ENCODE measurements at regions not wholly inside any gene's neighbourhood (a gene's known extent, or its start where the extent isn't known, plus 50 kb on each side); places are given as distances from the start of the nearest gene placed in this dataset.
A peak's percentile ranks its signal among the peaks of the same experiment; 100 is the strongest.

DNA sequence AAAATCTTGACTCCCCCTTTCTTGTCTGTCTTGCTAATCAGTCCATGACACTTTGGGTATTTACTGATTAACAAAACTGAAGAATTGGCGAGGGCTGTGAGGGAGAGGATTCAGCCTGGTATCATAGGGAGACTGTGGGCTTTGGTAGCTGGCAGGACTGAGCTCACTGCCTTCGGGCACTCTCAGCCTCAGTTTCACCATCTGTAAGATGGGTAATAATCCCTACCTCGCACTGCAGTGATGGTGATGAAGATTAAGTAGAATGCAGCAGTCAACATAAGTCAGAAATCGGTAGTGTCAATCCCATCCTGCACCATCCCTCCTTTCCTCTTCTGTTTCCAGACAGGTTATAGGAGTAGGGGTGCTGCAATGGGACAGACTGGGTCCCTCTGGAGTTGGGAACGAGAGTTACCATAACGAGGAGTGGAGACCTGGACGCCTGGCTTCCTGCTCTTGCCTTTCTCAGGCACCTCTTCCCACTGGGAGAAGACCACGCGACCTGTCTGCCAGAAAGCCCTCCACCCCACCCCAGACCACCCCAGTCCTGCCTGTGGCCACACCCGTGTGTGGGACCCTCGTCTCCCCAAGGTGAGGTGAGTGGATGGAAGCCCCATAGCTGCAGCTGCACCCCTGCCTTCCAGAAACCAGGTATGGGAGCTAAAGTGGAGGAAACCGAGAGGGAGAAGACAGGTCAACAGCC, 99.1 kb downstream of the SNX5 start:
- no peak overlapping the region for H3K4me3 ChIP-seq
- TF ChIP-seq, protein P1, sequence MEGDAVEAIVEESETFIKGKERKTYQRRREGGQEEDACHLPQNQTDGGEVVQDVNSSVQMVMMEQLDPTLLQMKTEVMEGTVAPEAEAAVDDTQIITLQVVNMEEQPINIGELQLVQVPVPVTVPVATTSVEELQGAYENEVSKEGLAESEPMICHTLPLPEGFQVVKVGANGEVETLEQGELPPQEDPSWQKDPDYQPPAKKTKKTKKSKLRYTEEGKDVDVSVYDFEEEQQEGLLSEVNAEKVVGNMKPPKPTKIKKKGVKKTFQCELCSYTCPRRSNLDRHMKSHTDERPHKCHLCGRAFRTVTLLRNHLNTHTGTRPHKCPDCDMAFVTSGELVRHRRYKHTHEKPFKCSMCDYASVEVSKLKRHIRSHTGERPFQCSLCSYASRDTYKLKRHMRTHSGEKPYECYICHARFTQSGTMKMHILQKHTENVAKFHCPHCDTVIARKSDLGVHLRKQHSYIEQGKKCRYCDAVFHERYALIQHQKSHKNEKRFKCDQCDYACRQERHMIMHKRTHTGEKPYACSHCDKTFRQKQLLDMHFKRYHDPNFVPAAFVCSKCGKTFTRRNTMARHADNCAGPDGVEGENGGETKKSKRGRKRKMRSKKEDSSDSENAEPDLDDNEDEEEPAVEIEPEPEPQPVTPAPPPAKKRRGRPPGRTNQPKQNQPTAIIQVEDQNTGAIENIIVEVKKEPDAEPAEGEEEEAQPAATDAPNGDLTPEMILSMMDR (IDR thresholded peaks at IDR 0.05; ENCODE audit: control extremely low read depth, extremely low read depth) = no peak
- DNase-seq = no peak

DNA sequence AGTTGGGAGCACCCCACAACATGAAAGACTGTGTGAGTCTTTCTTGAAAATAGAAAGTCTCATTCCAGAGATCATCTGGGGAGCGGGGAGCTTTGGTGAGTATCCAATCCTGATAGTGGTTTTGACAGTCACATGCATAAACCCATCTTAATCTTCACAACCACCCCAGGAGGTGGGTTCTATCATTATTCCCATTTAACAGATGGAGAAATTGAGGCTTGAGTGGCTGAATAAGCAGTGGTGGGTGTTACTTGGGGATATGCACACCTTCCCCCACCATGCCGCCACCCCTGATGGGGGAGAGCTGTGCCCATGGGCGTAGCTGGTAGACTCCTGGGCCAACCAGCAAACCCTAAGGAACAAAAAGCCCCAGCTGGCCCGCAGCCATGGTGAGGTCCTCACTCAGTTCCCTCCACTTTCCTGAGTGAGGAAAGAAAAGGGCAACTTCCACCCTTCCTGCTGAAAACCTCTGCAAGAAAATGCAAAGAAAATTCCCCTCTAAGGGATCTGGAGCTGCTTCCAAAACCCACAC, 99.8 kb downstream of the SNX5 start:
- no peak overlapping the region for H3K4me3 ChIP-seq
- 74 to 90% methylated on average over 4 of the region's 4 CpGs for WGBS, 2 donors
- no peak for ATAC-seq (ENCODE audit: insufficient read depth, low FRiP score)

More for the DNA sequence above, 99.1 kb downstream of the SNX5 start:
- H3K9me3 ChIP-seq (ENCODE audit: control insufficient read depth in 4 of 4, insufficient read depth in 3 of 4, low read length in 3 of 4) = no peaks in the 10 kb centered on the region
- ATAC-seq (ENCODE audit: insufficient read depth, low FRiP score) = no peak
- H3K4me1 ChIP-seq (ENCODE audit: control insufficient read depth in 5 of 5, insufficient read depth in 5 of 5, low read length in 5 of 5) = peaks cover 0 to 37% (median 16%) of the 10 kb centered on the region in 5 donors
- peak overlapping the region in 1 of 2 donors; percentile 60 for H3K9ac ChIP-seq (ENCODE audit: insufficient read depth in 1 of 2, low read length in 2 of 2)
- no peak overlapping the region for H3K27ac ChIP-seq (ENCODE audit: low read depth in 1 of 2, low read length in 1 of 2)
- H3K36me3 ChIP-seq (ENCODE audit: control insufficient read depth in 4 of 4, insufficient read depth in 4 of 4, low read length in 4 of 4) = no peaks in the 10 kb centered on the region
- 83 to 85% methylated on average over 12 of the region's 12 CpGs for WGBS, 2 donors
- H3K27me3 ChIP-seq (ENCODE audit: control insufficient read depth in 3 of 3, insufficient read depth in 3 of 3, low read length in 2 of 3) = no peaks in the 10 kb centered on the region

DNA sequence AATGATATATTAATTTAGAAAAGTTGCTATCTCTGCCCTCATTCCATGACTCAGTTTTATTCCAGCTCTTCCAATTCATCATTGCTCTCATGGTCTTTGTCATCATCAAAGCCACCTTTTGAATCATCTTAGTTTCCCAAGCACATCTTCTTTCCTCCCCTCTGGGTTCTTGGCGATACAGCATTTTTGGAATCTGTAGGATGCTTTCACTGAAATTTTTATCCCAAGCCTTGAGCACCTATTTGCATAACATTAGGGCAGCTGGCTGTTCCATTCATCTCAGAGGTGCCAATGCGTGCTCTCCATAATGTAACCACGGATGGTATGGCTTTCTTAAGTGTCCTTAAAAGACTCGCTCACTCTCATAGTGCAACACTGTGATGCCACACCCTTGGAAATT, 100.4 kb downstream of the SNX5 start:
- no peak overlapping the region for H3K27ac ChIP-seq (ENCODE audit: low read depth in 1 of 2, low read length in 1 of 2)
- TF ChIP-seq, protein P1 (IDR thresholded peaks at IDR 0.05; ENCODE audit: control extremely low read depth, extremely low read depth) = no peak

More for the DNA sequence above, 99.8 kb downstream of the SNX5 start:
- Histone ChIP-seq H3K9me3 (ENCODE audit: control insufficient read depth in 4 of 4, insufficient read depth in 3 of 4, low read length in 3 of 4) (no peaks in the 10 kb centered on the region), H3K4me1 (ENCODE audit: control insufficient read depth in 5 of 5, insufficient read depth in 5 of 5, low read length in 5 of 5) (peaks cover 0 to 34% (median 14%) of the 10 kb centered on the region in 5 donors), H3K36me3 (ENCODE audit: control insufficient read depth in 4 of 4, insufficient read depth in 4 of 4, low read length in 4 of 4) (no peaks in the 10 kb centered on the region), H3K27me3 (ENCODE audit: control insufficient read depth in 3 of 3, insufficient read depth in 3 of 3, low read length in 2 of 3) (no peaks in the 10 kb centered on the region), H3K9ac (ENCODE audit: insufficient read depth in 1 of 2, low read length in 2 of 2) (no peak overlapping the region), H3K27ac (ENCODE audit: low read depth in 1 of 2, low read length in 1 of 2) (no peak overlapping the region)
- TF ChIP-seq, protein P1 (IDR thresholded peaks at IDR 0.05; ENCODE audit: control extremely low read depth, extremely low read depth) = no peak
- no peak for DNase-seq

More for the DNA sequence above, 100.4 kb downstream of the SNX5 start:
- WGBS, 2 donors = 69 to 87% methylated on average over 4 of the region's 4 CpGs
- H3K36me3 ChIP-seq (ENCODE audit: control insufficient read depth in 4 of 4, insufficient read depth in 4 of 4, low read length in 4 of 4) = no peaks in the 10 kb centered on the region
- no peaks in the 10 kb centered on the region for H3K27me3 ChIP-seq (ENCODE audit: control insufficient read depth in 3 of 3, insufficient read depth in 3 of 3, low read length in 2 of 3)
- H3K4me1 ChIP-seq (ENCODE audit: control insufficient read depth in 5 of 5, insufficient read depth in 5 of 5, low read length in 5 of 5) = peaks cover 0 to 31% (median 12%) of the 10 kb centered on the region in 5 donors
- no peak overlapping the region for H3K4me3 ChIP-seq
- DNase-seq = no peak
- H3K9me3 ChIP-seq (ENCODE audit: control insufficient read depth in 4 of 4, insufficient read depth in 3 of 4, low read length in 3 of 4) = no peaks in the 10 kb centered on the region
- ATAC-seq (ENCODE audit: insufficient read depth, low FRiP score) = no peak
- no peak overlapping the region for H3K9ac ChIP-seq (ENCODE audit: insufficient read depth in 1 of 2, low read length in 2 of 2)
